NCI-H1694 treated with DMSO at 0.1 percent for 48 hours (cell line): ENCODE measurements at regions not wholly inside any gene's neighbourhood (a gene's known extent, or its start where the extent isn't known, plus 50 kb on each side); places are given as distances from the start of the nearest gene placed in this dataset.
"Not testable (repeated sequence)": the region's sequence is repeated elsewhere in the genome, so short reads cannot be mapped to it uniquely, and the experiment has no call there.

Experiments
- DNase-seq: peaks from one replicate; lab custom pipeline; 2025; lab: John Stamatoyannopoulos, UW

DNA sequence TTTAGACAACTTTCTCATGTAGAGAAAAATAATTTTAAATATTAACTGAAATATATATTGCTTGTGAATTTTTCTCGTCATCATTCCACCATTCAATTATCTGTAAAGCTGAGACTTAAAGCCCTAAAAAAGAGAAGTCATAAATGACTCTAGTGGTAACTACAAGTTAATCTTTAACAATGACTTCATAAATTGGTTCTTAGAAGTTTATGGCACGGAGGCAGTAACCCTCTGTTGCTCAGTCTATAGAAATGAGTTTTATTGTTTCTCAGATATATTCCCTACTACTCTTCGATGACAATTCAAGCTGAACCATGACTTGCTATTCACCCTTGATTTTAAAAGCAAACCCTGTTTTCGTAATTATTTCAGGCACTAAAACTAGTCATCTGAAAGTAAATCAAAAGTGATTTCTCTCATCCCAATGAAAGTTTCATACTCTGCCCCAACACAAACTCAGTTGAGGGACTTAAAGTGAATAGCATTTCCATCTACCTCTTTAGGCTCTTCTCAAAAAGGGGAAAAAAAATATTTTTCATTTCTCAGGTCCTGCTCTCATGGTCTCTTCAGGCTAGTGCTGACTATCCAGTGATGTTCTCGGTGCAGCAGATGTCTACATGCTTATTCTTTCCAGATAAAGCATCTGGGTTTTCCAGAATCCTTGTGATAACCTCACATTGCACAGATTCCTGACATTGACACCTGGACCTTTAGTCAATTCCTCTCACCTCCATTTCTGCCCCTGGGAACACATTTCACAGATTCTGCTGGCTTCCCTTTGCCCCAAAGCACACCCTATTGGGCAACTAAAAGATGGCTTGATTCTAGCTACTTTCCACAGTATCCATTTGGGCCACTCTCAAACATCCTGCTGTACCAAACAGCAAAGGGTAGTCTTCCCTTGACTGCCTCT, 207.8 kb upstream of the LRATD1 start:
- no peak for DNase-seq

DNA sequence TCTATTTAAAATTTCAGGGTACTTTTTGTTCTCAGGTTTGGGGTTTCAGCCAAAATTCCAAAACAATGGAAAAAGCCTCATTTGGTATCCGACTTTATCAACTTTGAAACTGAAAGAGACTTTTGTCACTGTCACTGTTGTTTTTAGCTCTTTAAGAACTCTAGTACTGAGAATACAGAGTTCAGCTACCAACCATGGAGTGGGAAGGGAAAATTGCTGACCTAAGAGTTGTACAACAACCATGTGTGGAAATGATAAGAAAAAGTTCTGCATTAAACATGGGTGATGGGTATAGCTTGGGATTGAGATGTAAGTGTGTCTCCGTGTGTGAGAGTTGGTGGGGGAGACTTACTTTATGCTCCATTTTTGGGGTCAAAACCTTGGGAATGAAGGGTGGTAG, 206.6 kb upstream of the LRATD1 start:
- no peak for DNase-seq

DNA sequence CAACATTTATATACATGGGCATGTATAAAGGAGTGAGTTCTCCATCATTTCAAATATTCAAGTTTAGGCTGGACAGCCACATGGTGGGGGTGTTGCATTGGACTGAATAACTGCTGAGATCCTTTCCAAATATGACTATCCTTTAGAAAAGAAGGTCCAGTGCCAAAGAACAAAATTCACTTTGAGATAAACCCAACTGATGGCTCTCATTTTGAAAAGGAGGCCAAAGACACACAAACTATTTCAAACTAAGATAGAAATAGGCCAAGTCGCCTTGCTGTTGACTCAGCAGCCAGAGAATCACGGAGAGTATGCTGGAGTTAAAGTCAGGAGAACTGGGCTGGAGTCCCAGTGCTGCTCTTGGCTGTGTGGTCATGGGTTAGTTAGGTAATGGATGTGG, 204.5 kb upstream of the LRATD1 start:
- no peak for DNase-seq

DNA sequence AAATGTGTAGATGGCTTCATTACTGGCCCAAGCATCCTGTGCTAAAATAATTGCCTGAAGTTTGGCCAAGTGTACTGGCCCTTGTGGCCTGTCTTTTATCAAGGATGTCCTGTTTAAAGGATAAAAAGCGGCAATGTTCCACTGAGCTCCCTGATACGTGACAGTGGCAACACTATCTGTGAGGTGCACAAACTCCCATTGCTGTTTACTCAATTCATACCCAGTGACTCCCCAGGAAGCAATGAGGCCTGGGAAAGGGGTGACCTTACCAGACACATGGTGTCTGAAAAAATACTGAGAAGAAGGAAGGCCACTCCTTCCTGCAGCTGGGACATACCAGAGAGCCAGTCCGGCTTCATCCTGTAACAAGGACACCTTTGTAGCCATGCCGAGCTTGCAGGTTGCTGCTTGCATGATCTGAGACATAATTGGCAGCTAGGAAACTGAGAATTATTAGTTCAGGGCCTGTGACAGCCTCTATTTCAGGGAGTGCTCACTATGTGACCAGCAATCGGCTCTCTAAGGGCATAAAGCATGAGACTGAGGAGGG, 198.5 kb upstream of the LRATD1 start:
- no peak for DNase-seq

GRCh38 chr2:14445670-14446069, 186.8 kb upstream of the LRATD1 start:
- DNase-seq, result no peak

GRCh38 chr2:14448340-14448739, 184.2 kb upstream of the LRATD1 start:
- DNase-seq, result no peak

DNA sequence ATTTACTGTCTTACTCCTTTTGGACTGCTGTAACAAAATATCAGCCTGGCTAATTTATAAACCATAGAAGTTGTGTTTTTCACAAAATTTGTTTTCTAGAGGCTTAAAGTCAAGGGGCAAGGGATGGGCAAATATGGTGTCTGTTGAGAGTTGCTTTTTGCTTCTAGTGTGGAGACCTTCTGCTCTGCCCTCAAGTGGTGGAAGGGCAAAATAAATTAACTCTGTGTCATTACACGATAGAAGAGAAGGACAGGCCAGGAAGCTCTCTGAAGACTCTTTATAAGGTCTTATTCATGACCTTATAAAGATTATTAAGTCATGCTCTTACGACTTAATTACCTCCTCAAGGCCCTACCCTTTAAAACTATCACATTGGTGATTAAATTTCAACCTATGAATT, 181.2 kb upstream of the LRATD1 start:
- DNase-seq, result no peak

DNA sequence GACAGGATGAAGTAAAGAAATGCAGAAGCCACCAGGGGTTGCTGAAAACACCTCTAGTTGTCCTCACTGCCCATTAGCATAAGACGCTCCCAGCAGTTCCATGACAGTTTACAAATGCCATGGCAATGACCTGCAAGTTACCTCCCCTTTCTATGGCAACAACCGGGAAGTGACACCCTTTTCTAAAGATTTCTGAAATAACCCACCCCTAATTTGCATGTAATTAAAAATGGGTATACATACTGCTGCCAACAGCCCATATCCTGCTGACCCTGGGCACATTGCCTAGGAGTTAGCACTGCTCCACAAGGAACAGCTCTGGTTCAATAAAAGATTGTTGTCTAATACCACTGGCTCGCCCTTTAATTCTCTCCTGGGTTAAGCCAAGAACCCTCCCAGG, 178.3 kb upstream of the LRATD1 start:
- no peak for DNase-seq

DNA sequence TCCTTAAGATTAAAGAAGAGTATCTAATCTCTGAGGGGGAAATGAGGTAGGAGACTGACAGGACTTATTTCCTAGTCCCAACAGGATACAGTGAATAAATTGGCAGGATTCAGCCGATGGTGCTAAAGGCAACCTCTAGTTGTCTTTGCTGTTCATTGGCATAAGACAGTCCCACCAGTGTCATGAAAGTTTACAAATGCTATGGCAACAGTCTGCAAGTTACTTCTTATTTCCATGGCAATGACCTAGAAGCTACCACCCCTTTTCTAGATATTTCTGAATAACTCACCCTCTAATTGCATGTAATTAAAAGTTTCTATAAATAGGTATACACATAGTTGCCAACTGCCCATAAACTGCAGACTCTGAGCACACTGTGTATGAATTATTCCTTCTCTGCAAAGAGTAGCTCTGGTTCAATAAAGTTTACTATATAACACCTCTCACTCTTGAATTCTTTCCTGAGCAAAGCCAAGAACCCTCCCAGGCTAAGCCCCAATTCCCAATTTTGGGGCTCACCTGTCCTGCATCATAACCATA, 172.7 kb upstream of the LRATD1 start:
- no peak for DNase-seq

DNA sequence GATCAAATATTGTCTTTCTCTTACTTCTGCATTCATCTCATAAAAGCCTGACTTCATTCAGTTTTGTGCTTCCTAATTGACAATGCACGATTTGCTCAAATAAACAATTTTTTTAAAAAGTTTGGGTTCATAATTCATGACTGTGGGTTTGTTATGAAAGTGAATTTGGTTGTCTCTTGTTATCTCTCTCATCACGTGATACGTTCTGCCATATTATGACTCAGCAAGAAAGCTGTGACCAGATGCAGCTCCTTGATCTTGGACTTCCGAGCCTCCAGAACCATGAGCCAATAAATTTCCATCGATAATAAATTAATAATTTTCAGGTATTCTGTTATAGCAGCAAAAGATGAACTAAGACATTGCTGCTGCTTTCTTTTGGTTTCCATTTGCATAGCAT, 156.5 kb upstream of the LRATD1 start:
- DNase-seq, result no peak

DNA sequence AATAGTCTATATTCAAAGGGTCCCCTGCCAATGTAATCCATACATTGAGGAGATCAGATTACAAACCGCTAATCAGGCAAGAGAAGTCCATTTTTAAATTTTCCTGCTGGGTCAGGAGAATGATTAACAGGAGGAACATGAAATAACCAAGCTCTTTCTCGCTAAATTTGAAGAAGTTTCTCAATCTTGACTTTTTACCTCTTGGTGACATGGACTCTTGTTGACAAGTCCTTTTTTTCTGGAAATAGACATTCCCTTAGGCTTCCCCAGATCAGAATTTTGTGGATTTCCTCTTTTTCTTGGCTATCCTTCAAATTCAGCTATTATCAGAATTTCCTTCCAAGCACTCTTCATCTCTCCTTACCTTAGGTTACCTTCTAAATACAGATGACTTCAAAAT, 153.0 kb upstream of the LRATD1 start:
- DNase-seq, result no peak

DNA sequence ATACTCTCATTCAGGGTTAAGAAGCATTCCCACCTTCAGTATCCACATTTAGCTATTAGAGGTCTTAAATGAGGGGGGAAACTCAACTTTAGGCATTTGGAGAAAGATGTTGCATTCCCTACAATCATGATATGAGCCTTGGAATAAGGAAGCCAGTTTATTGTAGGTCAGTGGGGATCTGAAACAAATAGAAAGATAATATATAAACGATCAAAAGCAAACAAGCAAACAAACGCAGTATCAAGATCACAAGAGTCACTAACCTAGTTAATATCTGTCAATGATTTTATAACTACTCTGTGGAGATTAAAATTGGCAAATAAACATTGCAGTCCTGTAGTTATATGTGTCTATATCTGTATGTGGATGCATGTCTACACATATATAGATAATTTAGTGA, 152.4 kb upstream of the LRATD1 start:
- DNase-seq, result no peak

DNA sequence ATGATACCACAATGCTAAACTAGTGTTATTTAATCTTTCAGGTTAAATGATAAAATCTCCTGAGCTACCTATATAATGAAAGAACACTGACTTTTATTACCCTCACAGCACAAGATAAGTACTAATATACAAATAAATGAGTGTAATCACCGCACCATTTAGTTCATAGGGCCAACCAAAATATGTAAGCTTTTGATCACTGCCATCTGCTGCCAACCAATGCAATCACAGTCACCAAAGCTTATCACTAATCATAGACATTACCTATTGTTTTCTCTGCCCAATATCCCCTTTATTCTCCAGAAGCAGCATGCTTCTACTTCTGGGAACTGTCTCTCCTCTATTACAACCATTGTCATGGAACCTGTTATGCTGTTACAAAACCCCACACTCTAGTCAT, 151.6 kb upstream of the LRATD1 start:
- no peak for DNase-seq

- DNase-seq, result no peak
Measured at GRCh38 chr2:14492920-14493503, 139.5 kb upstream of the LRATD1 start.

DNA sequence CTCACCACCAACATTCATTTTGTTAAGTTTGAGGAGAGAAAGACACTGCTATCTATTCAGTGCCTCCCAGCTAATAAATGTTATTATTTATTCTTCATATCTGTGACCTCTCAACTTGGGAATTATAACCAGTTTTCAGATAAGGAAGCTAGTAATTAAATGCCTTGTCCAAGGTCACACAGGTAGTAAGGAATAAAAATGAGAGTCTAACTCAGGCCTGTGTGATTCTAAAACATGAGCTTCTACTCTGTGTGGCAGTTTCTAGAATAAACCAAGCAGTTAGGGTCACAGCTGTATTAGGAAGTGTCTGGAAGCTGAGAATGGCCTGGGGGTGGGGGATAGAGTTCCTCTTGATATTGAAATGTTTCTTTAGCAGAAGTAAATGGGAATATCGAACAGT, 137.8 kb upstream of the LRATD1 start:
- no peak for DNase-seq

DNA sequence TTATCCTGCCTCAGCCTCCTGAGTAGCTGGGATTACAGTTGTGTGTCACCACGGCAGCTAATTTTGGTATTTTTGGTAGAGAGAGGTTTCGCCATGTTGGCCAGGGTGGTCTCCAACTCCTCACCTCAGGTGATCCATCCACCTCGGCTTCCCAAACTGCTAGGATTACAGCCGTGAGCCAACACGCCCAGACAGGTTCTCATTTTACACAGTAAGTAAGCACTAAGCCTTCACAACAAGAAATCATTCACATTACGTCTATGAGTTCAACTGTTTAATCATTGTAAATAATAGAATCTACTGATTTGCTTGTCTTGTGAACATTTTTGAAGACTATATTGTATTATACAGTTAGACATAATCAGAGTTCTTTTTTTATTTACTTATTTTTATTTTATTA, 131.5 kb upstream of the LRATD1 start:
- DNase-seq, result no peak

DNA sequence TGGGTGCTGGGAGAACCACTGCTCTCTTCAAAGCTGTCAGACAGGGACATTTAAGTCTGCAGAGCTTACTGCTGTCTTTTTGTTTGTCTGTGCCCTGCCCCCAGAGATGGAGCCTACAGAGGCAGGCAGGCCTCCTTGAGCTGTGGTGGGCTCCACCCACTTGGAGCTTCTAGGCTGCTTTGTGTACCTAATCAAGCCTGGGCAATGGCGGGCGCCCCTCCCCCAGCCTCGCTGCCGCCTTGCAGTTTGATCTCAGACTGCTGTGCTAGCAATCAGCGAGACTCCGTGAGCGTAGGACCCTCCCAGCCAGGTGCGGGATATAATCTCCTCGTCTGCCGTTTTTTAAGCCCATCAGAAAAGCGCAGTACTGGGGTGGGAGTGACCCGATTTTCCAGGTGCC, 125.6 kb upstream of the LRATD1 start:
- not testable (repeated sequence) for DNase-seq

DNA sequence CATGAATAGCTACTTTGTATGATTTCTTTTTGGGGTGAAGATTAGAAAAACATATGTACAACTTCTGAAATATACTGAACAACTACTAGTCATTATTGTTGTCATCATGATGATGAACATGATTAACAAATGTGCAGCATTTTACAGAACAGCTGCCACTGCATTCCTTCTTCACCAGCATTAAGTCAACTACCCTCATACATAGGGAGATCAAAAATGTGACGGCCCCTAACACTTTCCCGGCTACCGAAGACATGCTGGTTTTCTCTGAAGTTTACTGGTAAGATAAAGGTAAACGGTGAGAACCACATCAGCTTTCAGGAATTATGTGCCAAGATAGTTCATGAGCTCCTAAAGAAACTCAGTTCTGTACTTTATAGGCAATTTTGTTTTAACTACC, 121.0 kb upstream of the LRATD1 start:
- DNase-seq, result no peak

DNA sequence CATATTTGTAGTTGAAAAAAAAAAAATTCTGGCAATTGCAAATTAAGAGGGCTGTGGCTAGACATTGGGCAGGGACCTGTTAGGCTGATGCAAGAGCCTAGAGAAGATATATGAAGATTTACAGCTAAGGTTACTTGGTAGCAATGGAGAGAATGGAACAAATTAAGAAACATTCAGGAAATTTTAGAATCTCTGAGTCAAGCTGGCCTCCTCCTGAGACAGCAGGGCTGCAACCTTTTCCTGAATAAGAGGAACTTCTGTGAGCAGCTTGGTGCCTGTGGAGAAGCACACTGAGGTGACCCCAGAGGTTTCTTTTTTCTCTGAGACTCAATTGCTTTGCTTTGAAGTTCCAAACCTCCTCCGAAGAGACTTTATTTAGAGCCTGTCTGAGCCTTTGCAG, 118.6 kb upstream of the LRATD1 start:
- no peak for DNase-seq

- DNase-seq, result no peak
Measured at GRCh38 chr2:14516844-14517243, 115.7 kb upstream of the LRATD1 start.

DNA sequence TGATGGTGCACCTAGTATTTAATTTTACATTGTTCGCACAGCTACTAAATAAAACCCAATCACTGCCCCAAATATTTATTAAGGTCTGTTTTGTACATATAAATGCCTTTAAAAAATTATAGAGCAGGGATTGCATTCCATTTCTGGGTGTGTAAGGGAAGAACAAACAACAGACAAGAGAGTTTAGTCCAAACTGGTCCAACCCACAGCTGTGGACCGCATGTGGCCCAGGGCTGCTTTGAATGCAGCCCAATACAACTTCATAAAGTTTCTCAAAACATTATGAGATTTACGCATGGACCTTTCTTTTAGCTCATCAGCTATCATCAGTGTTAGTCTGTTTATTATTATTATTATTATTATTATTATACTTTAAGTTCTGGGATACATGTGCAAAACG, 114.8 kb upstream of the LRATD1 start:
- no peak for DNase-seq

DNA sequence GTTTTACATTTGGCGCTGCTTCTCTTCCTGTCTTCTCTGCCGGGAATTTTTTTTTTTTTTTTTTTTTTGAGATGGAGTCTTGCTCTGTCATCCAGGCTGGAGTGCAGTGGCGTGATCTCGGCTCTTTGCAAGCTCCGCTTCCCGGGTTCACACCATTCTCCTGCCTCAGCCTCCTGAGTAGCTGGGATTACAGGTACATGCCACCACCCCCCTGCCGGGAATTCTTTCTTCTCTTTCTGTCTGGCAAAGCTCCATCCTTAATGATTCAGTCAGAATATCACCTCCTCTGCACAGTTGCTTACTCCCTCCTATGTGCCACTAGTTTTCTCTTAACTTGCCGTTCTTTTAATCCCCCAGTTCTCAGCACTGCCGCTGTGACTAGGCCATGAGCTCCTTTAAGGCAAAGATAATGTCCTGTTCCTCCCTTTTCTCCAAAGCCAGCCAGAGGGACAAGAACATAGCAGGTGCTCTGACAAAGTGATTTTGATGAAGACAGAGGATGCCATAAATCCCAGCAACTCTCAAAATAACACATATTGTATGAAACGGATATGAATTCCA, 112.1 kb upstream of the LRATD1 start:
- DNase-seq, result no peak
